Peyer's patch (tissue), 4 donors: ENCODE measurements at regions not wholly inside any gene's neighbourhood (a gene's known extent, or its start where the extent isn't known, plus 50 kb on each side); places are given as distances from the start of the nearest gene placed in this dataset.
"Not testable (repeated sequence)": the region's sequence is repeated elsewhere in the genome, so short reads cannot be mapped to it uniquely, and the experiment has no call there.

Experiments used
- POLR2A ChIP-seq, 2 donors: fragments of 450-650 bp; IDR thresholded peaks; one replicate each; pipeline ENCODE4 v1.5.1; 2017; ENCODE audit warnings: antibody characterized with exemption in 2 of 2, mild to moderate bottlenecking in 2 of 2, moderate library complexity in 2 of 2
- TF ChIP-seq, protein P1 (sequence below), 6 experiments: fragments of 450-650 bp in 4 of 6; fragments of 200-600 bp in 2 of 6; sonication (generic) in 1 of 6; IDR thresholded peaks; one replicate each; pipeline ENCODE4 v1.5.1; 2017 to 2019; ENCODE audit warnings: antibody characterized with exemption in 6 of 6, mild to moderate bottlenecking in 3 of 6, moderate library complexity in 1 of 6

DNA sequence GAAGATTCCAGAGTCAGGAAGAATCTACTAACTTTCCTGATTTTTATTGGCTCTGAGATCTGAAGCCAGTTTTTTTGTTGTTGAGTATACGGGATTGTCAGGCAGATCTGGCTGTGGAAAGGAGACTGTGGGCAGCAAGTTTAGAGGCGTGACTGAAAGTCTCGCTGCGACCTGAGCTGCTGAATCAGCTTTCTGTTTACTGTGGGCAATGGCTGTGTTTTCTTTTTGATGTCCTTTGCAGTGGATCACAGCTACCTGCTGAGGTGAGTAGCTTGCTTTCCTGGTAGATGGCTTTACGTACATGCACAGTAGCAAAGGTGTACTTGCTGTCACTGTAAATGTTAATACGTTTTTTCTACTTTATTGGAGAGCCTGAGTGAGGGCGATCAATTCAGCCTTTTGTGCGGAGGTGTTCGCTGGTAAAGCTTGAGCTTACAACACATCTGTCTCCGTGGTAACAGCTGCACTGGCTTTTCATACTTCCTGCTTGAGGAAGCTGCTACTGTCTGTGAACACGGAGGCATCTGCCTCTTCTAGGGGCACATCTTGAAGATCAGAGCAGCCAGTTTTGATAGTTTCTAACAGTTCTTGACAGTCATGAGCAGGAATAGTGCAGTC is 97.8 kb downstream of the ALG1L2 start:
- TF ChIP-seq, protein P1, sequence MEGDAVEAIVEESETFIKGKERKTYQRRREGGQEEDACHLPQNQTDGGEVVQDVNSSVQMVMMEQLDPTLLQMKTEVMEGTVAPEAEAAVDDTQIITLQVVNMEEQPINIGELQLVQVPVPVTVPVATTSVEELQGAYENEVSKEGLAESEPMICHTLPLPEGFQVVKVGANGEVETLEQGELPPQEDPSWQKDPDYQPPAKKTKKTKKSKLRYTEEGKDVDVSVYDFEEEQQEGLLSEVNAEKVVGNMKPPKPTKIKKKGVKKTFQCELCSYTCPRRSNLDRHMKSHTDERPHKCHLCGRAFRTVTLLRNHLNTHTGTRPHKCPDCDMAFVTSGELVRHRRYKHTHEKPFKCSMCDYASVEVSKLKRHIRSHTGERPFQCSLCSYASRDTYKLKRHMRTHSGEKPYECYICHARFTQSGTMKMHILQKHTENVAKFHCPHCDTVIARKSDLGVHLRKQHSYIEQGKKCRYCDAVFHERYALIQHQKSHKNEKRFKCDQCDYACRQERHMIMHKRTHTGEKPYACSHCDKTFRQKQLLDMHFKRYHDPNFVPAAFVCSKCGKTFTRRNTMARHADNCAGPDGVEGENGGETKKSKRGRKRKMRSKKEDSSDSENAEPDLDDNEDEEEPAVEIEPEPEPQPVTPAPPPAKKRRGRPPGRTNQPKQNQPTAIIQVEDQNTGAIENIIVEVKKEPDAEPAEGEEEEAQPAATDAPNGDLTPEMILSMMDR (IDR thresholded peaks at IDR 0.05) = not testable (repeated sequence)
- TF ChIP-seq POLR2A (IDR thresholded peaks at IDR 0.05) = not testable (repeated sequence)
